GM12873 (cell line): ENCODE measurements at regions not wholly inside any gene's neighbourhood (a gene's known extent, or its start where the extent isn't known, plus 50 kb on each side); places are given as distances from the start of the nearest gene placed in this dataset.

Experiments used
- CTCF ChIP-seq: IDR thresholded peaks from 2 replicates; pipeline ENCODE4 v1.5.1; 2012; ENCODE audit warnings: low read depth, mild to moderate bottlenecking, moderate library complexity, low read length, control low read depth; ENCODE audit not compliant: insufficient read depth; ENCODE audit errors: missing control alignments

GRCh38 chr1:60213253-60213652 is 139.7 kb upstream of the C1orf87 start:
- no peak for TF ChIP-seq CTCF

- TF ChIP-seq CTCF: no peak
Observed at GRCh38 chr1:60196026-60196425, 122.5 kb upstream of the C1orf87 start.

- no peak for TF ChIP-seq CTCF
Observed at GRCh38 chr1:60185684-60186083, 112.1 kb upstream of the C1orf87 start.

- TF ChIP-seq CTCF: no peak
Observed at GRCh38 chr1:60184521-60184920, 111.0 kb upstream of the C1orf87 start.

GRCh38 chr1:60173729-60174505 is 100.3 kb upstream of the C1orf87 start:
- no peak for TF ChIP-seq CTCF

- no peak for TF ChIP-seq CTCF
Observed at GRCh38 chr1:60173006-60173405, 99.4 kb upstream of the C1orf87 start.

- TF ChIP-seq CTCF: no peak
Observed at GRCh38 chr1:60171801-60172200, 98.2 kb upstream of the C1orf87 start.

GRCh38 chr1:60170709-60171108 is 97.1 kb upstream of the C1orf87 start:
- no peak for TF ChIP-seq CTCF
